ENCODE measurements at regions not wholly inside any gene's neighbourhood (a gene's known extent, or its start where the extent isn't known, plus 50 kb on each side); places are given as distances from the start of the nearest gene placed in this dataset.

DNA sequence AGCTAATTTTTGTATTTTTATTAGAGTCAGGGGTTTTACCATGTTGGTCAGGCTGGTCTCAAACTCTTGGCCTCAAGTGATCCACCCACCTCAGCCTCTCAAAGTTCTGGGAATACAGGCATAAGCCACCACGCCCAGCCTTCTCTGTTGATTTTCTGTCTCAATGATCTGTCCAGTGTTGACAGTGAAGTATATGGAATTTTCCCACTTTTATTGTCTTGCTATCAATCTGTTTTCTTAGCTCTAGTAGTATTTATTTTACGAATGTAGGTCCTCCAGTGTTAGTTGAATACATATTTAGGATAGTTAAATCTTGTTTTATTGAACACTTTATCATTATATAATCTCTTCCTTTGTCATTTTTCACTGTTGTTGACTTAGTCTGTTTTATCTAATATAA lies 1603.9 kb downstream of the ADGRL3 start:
- TF ChIP-seq EZH2 (IDR thresholded peaks at IDR 0.05) (no peak), POLR2AphosphoS5 (IDR thresholded peaks at IDR 0.05; ENCODE audit: borderline replicate concordance, low read depth, low read length) (no peak), FOXP2 (optimal IDR thresholded peaks at IDR 0.05; ENCODE audit: control extremely low read depth, extremely low read length, insufficient read depth) (no peak)

Measured in SK-N-MC (cell line).